ENCODE measurements at regions not wholly inside any gene's neighbourhood (a gene's known extent, or its start where the extent isn't known, plus 50 kb on each side); places are given as distances from the start of the nearest gene placed in this dataset.

DNA sequence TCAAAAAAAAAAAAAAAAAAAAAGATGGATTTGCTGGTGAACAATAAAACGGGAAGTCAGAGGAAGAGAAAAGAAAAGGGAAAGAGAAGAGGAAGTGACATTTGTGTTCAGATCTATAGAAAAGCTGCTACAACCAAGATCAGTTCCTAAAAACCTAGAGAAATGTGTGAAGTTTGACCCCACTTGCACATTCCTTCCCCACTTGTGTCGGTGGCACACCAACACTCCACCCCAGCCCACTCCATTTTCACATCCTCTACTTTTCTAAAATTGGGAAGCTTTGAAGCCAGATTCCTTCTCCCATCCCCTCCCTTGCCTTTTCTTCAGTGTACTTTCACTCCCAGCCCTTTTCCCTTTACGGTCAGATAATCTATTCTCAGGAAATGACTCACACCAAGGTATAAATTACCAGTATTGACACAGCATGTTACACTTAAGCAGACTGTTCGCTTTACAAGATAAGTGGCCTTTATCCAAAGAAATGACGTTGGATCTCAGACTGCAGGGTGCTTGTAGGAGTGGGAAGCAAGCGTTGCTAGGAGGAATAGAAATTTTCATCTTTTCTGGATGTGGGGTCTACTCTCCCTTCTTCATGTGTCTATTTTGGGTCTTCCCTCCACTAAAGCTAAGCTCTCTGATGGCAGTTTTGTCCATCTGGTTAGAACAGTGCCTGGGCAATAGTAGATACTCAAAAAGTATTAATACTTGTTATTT, 92.5 kb upstream of the ADGRF1 start:
- TF ChIP-seq TAF1 (IDR thresholded peaks at IDR 0.05; ENCODE audit: borderline replicate concordance, insufficient read depth, low read length) (no peak; the same call in 1 of the 2 replicates), SIN3A (IDR thresholded peaks at IDR 0.05; ENCODE audit: borderline replicate concordance, insufficient read depth, low read length) (peak; percentile 65; the same call in 1 of the 2 replicates), FOXP2 (optimal IDR thresholded peaks at IDR 0.05; ENCODE audit: borderline replicate concordance, extremely low read depth, extremely low read length, insufficient read depth) (no peak), POLR2AphosphoS5 (IDR thresholded peaks at IDR 0.05; ENCODE audit: low read depth, low read length) (peak; percentile 51; the same call in 1 of the 2 replicates)
- TF ChIP-seq, protein P1, sequence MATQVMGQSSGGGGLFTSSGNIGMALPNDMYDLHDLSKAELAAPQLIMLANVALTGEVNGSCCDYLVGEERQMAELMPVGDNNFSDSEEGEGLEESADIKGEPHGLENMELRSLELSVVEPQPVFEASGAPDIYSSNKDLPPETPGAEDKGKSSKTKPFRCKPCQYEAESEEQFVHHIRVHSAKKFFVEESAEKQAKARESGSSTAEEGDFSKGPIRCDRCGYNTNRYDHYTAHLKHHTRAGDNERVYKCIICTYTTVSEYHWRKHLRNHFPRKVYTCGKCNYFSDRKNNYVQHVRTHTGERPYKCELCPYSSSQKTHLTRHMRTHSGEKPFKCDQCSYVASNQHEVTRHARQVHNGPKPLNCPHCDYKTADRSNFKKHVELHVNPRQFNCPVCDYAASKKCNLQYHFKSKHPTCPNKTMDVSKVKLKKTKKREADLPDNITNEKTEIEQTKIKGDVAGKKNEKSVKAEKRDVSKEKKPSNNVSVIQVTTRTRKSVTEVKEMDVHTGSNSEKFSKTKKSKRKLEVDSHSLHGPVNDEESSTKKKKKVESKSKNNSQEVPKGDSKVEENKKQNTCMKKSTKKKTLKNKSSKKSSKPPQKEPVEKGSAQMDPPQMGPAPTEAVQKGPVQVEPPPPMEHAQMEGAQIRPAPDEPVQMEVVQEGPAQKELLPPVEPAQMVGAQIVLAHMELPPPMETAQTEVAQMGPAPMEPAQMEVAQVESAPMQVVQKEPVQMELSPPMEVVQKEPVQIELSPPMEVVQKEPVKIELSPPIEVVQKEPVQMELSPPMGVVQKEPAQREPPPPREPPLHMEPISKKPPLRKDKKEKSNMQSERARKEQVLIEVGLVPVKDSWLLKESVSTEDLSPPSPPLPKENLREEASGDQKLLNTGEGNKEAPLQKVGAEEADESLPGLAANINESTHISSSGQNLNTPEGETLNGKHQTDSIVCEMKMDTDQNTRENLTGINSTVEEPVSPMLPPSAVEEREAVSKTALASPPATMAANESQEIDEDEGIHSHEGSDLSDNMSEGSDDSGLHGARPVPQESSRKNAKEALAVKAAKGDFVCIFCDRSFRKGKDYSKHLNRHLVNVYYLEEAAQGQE (IDR thresholded peaks at IDR 0.05; ENCODE audit: insufficient read depth in 1 of 2, low read depth in 2 of 2, low read length in 2 of 2) = peak in 1 of 2 experiments; percentile 52; a peak in 1 of 4 replicates

DNA sequence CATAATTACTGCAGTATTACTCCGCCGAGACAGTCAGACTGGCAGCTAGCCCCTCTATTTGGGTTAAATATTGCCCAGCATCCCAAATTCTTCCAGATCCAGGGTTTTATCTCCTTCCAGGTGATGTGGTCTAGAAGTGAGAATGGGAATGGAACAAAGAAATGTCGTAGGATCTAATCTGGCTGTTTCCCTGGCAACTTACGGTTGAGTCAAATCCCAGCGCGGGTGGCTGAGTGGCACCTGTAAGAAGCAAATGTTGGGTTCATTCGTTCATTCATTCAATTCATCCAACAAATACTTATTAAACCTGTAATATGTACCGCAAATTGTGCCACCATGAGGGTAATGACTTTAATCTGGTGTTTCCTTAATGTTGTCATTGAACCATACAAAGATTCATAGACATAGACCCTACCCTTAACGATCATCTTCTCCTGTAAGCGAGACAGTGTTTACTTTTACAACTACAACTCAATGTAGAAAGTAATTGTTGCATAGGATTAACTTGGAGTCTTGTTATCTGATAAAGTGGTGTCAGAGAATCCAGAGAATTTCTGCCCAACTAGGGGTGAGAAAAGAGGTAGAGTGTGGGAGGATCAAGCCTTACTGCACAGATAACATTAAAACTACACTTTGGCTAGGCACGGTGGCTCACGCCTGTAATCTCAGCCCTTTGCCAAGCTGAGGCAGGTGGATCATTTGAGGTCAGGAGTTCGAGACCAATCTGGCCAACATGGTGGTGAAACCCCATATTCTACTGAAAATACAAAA, 91.3 kb upstream of the ADGRF1 start:
- TF ChIP-seq POLR2AphosphoS5 (IDR thresholded peaks at IDR 0.05; ENCODE audit: low read depth, low read length) (no peak), TAF1 (IDR thresholded peaks at IDR 0.05; ENCODE audit: borderline replicate concordance, insufficient read depth, low read length) (no peak), FOXP2 (optimal IDR thresholded peaks at IDR 0.05; ENCODE audit: borderline replicate concordance, extremely low read depth, extremely low read length, insufficient read depth) (no peak)
- TF ChIP-seq, protein P1 (IDR thresholded peaks at IDR 0.05; ENCODE audit: insufficient read depth in 1 of 2, low read depth in 2 of 2, low read length in 2 of 2) = no peak

DNA sequence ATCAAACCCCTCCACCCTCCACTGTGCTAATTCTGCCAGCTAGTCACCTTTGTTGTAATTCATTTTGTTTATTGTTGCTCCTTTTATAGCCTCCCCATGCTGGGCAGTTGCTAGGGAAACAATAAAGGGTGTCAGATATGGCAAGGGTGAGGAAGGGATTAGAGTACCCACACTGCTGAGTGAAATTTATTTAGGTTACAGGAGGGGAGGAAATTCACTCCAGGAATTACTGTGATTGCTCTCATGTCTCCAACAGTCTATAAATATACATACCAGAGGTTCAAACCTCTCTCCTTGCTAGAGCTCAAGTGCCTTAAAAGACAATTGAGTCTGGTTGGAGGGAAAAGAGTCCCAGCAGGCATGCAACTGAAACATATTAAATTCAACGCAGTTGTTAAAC, 90.6 kb upstream of the ADGRF1 start:
- TF ChIP-seq FOXP2 (optimal IDR thresholded peaks at IDR 0.05; ENCODE audit: borderline replicate concordance, extremely low read depth, extremely low read length, insufficient read depth) (no peak), SIN3A (IDR thresholded peaks at IDR 0.05; ENCODE audit: borderline replicate concordance, insufficient read depth, low read length) (no peak), POLR2AphosphoS5 (IDR thresholded peaks at IDR 0.05; ENCODE audit: low read depth, low read length) (no peak), TAF1 (IDR thresholded peaks at IDR 0.05; ENCODE audit: borderline replicate concordance, insufficient read depth, low read length) (no peak)
- TF ChIP-seq, protein P1 (IDR thresholded peaks at IDR 0.05; ENCODE audit: insufficient read depth in 1 of 2, low read depth in 2 of 2, low read length in 2 of 2) = no peak

DNA sequence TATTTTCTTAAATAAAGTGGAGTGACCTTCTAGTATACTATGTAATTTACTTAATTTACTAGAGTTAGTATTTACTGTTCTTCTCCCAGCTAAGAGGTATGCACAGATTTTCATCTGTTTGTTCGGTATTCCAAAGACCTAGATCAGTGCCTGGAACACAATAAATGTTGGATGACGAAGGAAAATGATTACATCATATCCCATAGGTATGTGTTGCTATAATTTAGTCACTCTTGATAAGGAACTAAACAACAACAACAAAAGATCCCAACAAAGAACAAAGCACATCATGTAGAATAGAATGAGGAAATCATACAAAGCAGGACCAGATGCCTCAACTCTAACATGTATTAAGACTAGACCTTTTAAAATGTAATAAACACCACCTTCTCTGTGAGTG, 89.6 kb upstream of the ADGRF1 start:
- TF ChIP-seq SIN3A (IDR thresholded peaks at IDR 0.05; ENCODE audit: borderline replicate concordance, insufficient read depth, low read length) (no peak), FOXP2 (optimal IDR thresholded peaks at IDR 0.05; ENCODE audit: borderline replicate concordance, extremely low read depth, extremely low read length, insufficient read depth) (no peak)
- TF ChIP-seq, protein P1 (IDR thresholded peaks at IDR 0.05; ENCODE audit: insufficient read depth in 1 of 2, low read depth in 2 of 2, low read length in 2 of 2) = no peak
